ENCODE measurements at regions not wholly inside any gene's neighbourhood (a gene's known extent, or its start where the extent isn't known, plus 50 kb on each side); places are given as distances from the start of the nearest gene placed in this dataset.

DNA sequence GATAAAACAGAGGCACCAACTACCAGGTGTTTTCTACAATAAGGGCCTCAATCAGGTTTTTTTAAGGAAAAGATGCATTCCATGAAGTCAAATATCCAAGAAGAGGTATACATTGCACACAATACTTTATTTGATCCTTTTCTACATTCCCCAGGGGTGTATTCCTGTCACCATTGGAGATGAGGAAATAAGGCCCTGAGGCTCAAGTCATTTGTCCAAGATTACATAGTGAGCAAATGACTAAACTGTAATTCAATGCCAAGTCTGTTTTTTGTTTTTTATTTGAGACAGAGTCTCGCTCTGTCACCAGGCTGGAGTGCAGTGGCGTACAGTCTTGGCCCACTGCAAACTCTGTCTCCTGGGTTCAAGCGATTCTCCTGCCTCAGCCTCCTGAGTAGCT is 69.2 kb upstream of the CDYL start:
- TF ChIP-seq, protein P1, sequence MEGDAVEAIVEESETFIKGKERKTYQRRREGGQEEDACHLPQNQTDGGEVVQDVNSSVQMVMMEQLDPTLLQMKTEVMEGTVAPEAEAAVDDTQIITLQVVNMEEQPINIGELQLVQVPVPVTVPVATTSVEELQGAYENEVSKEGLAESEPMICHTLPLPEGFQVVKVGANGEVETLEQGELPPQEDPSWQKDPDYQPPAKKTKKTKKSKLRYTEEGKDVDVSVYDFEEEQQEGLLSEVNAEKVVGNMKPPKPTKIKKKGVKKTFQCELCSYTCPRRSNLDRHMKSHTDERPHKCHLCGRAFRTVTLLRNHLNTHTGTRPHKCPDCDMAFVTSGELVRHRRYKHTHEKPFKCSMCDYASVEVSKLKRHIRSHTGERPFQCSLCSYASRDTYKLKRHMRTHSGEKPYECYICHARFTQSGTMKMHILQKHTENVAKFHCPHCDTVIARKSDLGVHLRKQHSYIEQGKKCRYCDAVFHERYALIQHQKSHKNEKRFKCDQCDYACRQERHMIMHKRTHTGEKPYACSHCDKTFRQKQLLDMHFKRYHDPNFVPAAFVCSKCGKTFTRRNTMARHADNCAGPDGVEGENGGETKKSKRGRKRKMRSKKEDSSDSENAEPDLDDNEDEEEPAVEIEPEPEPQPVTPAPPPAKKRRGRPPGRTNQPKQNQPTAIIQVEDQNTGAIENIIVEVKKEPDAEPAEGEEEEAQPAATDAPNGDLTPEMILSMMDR (IDR thresholded peaks at IDR 0.05; ENCODE audit: low read depth, low read length): no peak
- TF ChIP-seq EZH2phosphoT487 (IDR thresholded peaks at IDR 0.05; ENCODE audit: low read depth): no peak
